Activated CD4-positive, alpha-beta T cell treated with anti-CD3 and anti-CD28 coated beads for 36 hours (primary cell): ENCODE measurements at regions not wholly inside any gene's neighbourhood (a gene's known extent, or its start where the extent isn't known, plus 50 kb on each side); places are given as distances from the start of the nearest gene placed in this dataset.

Experiments used
- ATAC-seq: fragments of 200-7000 bp; cut with Tn5 transposase; one replicate; pipeline ENCODE4 v1.10.0; 2021; ENCODE audit warnings: mild to moderate bottlenecking, moderate library complexity
- CTCF ChIA-PET: fragments of 350-600 bp; sonication (Branson Sonifier 250); formaldehyde crosslinking; loops from one replicate; lab custom pipeline; 2021; ENCODE audit warnings: antibody characterized with exemption; lab: Charles Lee
- POLR2A ChIA-PET: fragments of 350-600 bp; sonication (Branson Sonifier 250); formaldehyde crosslinking; loops from one replicate; lab custom pipeline; 2021; ENCODE audit warnings: antibody characterized with exemption, inconsistent platforms; lab: Charles Lee
- DNase-seq: peaks from one replicate; pipeline ENCODE4 v3.0.0-alpha.2; 2020
- H3K27ac Mint-ChIP-seq: one replicate; pipeline ENCODE4 v1.8.0; 2021; ENCODE audit warnings: mixed read lengths
- H3K27me3 Mint-ChIP-seq: one replicate; pipeline ENCODE4 v1.8.0; 2021; ENCODE audit warnings: mixed read lengths
- H3K36me3 Mint-ChIP-seq: one replicate; pipeline ENCODE4 v1.8.0; 2021; ENCODE audit warnings: low read depth, mixed read lengths
- H3K4me1 Mint-ChIP-seq: one replicate; pipeline ENCODE4 v1.8.0; 2021; ENCODE audit warnings: mixed read lengths
- H3K4me3 Mint-ChIP-seq: one replicate; pipeline ENCODE4 v1.8.0; 2021; ENCODE audit warnings: mild to moderate bottlenecking, moderate library complexity, mixed read lengths
- H3K9me3 Mint-ChIP-seq: one replicate; pipeline ENCODE4 v1.8.0; 2021; ENCODE audit warnings: low read depth, mixed read lengths
- intact Hi-C, 2 experiments: fragments of 100-400 bp; cut with DNase I in 1 of 2; cut with micrococcal nuclease in 1 of 2; formaldehyde crosslinking; loops; one replicate each; pipeline versions ENCODE4 v1.14.2 to v1.15.1; 2022 to 2024; cut with DNase I, micrococcal nuclease

- H3K4me1 Mint-ChIP-seq, result no peaks in the 10 kb centered on the region
- no peaks in the 10 kb centered on the region for H3K27me3 Mint-ChIP-seq
- H3K4me3 Mint-ChIP-seq, result no peak overlapping the region
- intact Hi-C loops, result no loop called here
- no peak for DNase-seq
- ChIA-PET CTCF (no interaction called here), POLR2A (no interaction called here)
- H3K27ac Mint-ChIP-seq, result no peak overlapping the region
- ATAC-seq, result no peak
- no peaks in the 10 kb centered on the region for H3K36me3 Mint-ChIP-seq
- peaks cover 12% of the 10 kb centered on the region for H3K9me3 Mint-ChIP-seq
Measured at GRCh38 chr11:80900265-80900664, 1459.4 kb upstream of the TENM4 start.

DNA sequence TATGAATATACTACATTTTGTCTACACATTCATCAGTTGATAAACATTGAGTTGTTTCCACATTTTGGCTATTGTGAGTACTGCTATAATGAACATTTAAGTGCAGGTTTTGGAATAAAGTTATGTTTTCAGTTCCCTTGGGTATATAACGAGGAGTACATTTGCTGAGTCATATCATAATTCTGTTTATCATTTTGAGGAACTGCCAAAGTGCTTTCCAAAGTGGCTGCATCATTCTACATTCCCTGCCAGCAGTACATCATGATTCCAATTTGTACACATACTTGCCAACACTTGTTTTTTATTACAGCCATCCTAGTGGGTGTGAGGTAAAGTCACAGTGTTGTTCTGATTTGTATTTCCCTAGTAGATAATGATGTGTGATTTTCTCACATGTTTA lies 1458.6 kb upstream of the TENM4 start:
- intact Hi-C loops, result no loop called here
- DNase-seq (no peak), ATAC-seq (no peak)
- H3K4me1 Mint-ChIP-seq, result no peaks in the 10 kb centered on the region
- CTCF ChIA-PET, result no interaction called here
- H3K27ac Mint-ChIP-seq, result no peak overlapping the region
- H3K9me3 Mint-ChIP-seq, result peaks cover 12% of the 10 kb centered on the region
- no peak overlapping the region for H3K4me3 Mint-ChIP-seq
- POLR2A ChIA-PET, result no interaction called here
- no peaks in the 10 kb centered on the region for H3K36me3 Mint-ChIP-seq
- no peaks in the 10 kb centered on the region for H3K27me3 Mint-ChIP-seq

GRCh38 chr11:80898910-80899309 lies 1458.1 kb upstream of the TENM4 start:
- ATAC-seq (no peak), DNase-seq (no peak)
- Mint-ChIP-seq H3K36me3 (no peaks in the 10 kb centered on the region), H3K9me3 (peaks cover 10% of the 10 kb centered on the region), H3K4me1 (no peaks in the 10 kb centered on the region), H3K4me3 (no peak overlapping the region), H3K27me3 (no peaks in the 10 kb centered on the region), H3K27ac (no peak overlapping the region)
- intact Hi-C loops, result no loop called here
- CTCF ChIA-PET, result no interaction called here
- POLR2A ChIA-PET, result no interaction called here

GRCh38 chr11:80886684-80887083 lies 1445.9 kb upstream of the TENM4 start:
- H3K9me3 Mint-ChIP-seq, result peaks cover 5% of the 10 kb centered on the region
- H3K4me3 Mint-ChIP-seq, result no peak overlapping the region
- ChIA-PET CTCF (no interaction called here), POLR2A (no interaction called here)
- no peak overlapping the region for H3K27ac Mint-ChIP-seq
- H3K27me3 Mint-ChIP-seq, result no peaks in the 10 kb centered on the region
- no peaks in the 10 kb centered on the region for H3K36me3 Mint-ChIP-seq
- intact Hi-C loops, result no loop called here
- H3K4me1 Mint-ChIP-seq, result no peaks in the 10 kb centered on the region
- no peak for DNase-seq
- no peak for ATAC-seq

GRCh38 chr11:80873310-80873999 lies 1432.6 kb upstream of the TENM4 start:
- DNase-seq (no peak), ATAC-seq (no peak)
- intact Hi-C loops, result no loop called here
- ChIA-PET CTCF (no interaction called here), POLR2A (no interaction called here)
- Mint-ChIP-seq H3K27me3 (no peaks in the 10 kb centered on the region), H3K9me3 (peaks cover 7% of the 10 kb centered on the region), H3K27ac (no peak overlapping the region), H3K36me3 (no peaks in the 10 kb centered on the region), H3K4me1 (no peaks in the 10 kb centered on the region), H3K4me3 (no peak overlapping the region)

GRCh38 chr11:80872116-80872728 lies 1431.4 kb upstream of the TENM4 start:
- no peaks in the 10 kb centered on the region for H3K36me3 Mint-ChIP-seq
- no peak for ATAC-seq
- DNase-seq, result no peak
- peaks cover 7% of the 10 kb centered on the region for H3K9me3 Mint-ChIP-seq
- H3K4me1 Mint-ChIP-seq, result no peaks in the 10 kb centered on the region
- H3K27me3 Mint-ChIP-seq, result no peaks in the 10 kb centered on the region
- H3K27ac Mint-ChIP-seq, result no peak overlapping the region
- POLR2A ChIA-PET, result no interaction called here
- H3K4me3 Mint-ChIP-seq, result no peak overlapping the region
- intact Hi-C loops, result no loop called here
- CTCF ChIA-PET, result no interaction called here

GRCh38 chr11:80868831-80869230 lies 1428.0 kb upstream of the TENM4 start:
- POLR2A ChIA-PET, result no interaction called here
- ATAC-seq, result no peak
- intact Hi-C loops, result no loop called here
- Mint-ChIP-seq H3K4me3 (no peak overlapping the region), H3K27ac (no peak overlapping the region), H3K9me3 (peaks cover 7% of the 10 kb centered on the region), H3K36me3 (no peaks in the 10 kb centered on the region), H3K4me1 (no peaks in the 10 kb centered on the region), H3K27me3 (no peaks in the 10 kb centered on the region)
- CTCF ChIA-PET, result no interaction called here
- DNase-seq, result no peak

DNA sequence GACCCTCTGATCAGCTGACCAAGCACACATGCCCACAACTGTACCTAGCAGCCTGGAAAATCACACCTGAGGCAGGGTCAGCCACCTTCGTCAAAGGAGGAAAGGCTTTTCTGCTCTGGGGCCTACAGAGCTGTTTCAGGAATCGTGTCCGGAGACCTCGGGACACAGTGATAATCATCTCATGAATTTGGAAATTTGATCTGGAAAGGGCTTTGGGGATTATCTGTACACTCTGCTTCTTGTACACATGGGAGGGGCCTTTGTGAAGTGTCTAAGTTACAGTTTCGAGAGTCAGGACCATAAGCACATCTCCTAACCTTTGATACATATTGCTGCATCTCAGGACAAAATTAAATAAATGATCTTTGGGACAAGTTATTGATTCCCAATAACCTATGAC lies 1421.2 kb upstream of the TENM4 start:
- Mint-ChIP-seq H3K27me3 (no peaks in the 10 kb centered on the region), H3K9me3 (peaks cover 4% of the 10 kb centered on the region), H3K4me3 (no peak overlapping the region), H3K36me3 (no peaks in the 10 kb centered on the region), H3K4me1 (no peaks in the 10 kb centered on the region), H3K27ac (no peak overlapping the region)
- ChIA-PET POLR2A (no interaction called here), CTCF (no interaction called here)
- ATAC-seq (no peak), DNase-seq (no peak)
- intact Hi-C loops, result no loop called here

DNA sequence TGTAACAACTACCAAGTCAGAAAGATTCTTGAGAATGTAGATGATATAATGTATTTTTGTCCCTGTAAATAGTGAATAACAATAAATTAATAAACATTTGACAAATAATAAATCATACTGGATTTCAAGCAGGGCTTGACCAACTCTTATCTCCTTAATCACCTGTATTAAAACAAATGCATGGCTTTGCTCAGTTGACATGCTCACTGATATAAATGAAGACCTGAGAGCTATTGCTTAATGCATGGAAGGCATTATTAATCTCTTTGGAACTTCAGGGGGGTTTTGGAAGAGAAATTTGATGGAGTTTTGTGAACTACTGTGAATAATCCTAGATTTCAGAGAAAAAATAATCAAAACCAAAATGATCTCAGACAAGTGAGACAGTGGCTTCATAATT lies 1420.4 kb upstream of the TENM4 start:
- Mint-ChIP-seq H3K4me3 (no peak overlapping the region), H3K4me1 (no peaks in the 10 kb centered on the region), H3K9me3 (peaks cover 4% of the 10 kb centered on the region), H3K27ac (no peak overlapping the region), H3K27me3 (no peaks in the 10 kb centered on the region), H3K36me3 (no peaks in the 10 kb centered on the region)
- no peak for DNase-seq
- intact Hi-C loops, result no loop called here
- CTCF ChIA-PET, result no interaction called here
- no peak for ATAC-seq
- POLR2A ChIA-PET, result no interaction called here

GRCh38 chr11:80860632-80861031 lies 1419.8 kb upstream of the TENM4 start:
- no peaks in the 10 kb centered on the region for H3K36me3 Mint-ChIP-seq
- H3K9me3 Mint-ChIP-seq, result peaks cover 4% of the 10 kb centered on the region
- H3K4me1 Mint-ChIP-seq, result no peaks in the 10 kb centered on the region
- ChIA-PET CTCF (no interaction called here), POLR2A (no interaction called here)
- ATAC-seq (no peak), DNase-seq (no peak)
- H3K27me3 Mint-ChIP-seq, result no peaks in the 10 kb centered on the region
- intact Hi-C loops, result no loop called here
- no peak overlapping the region for H3K4me3 Mint-ChIP-seq
- no peak overlapping the region for H3K27ac Mint-ChIP-seq

GRCh38 chr11:80856066-80856465 lies 1415.2 kb upstream of the TENM4 start:
- Mint-ChIP-seq H3K27me3 (no peaks in the 10 kb centered on the region), H3K4me1 (no peaks in the 10 kb centered on the region), H3K36me3 (no peaks in the 10 kb centered on the region), H3K4me3 (no peak overlapping the region), H3K27ac (no peak overlapping the region), H3K9me3 (peaks cover 7% of the 10 kb centered on the region)
- ChIA-PET CTCF (no interaction called here), POLR2A (no interaction called here)
- intact Hi-C loops, result no loop called here
- DNase-seq, result no peak
- no peak for ATAC-seq

DNA sequence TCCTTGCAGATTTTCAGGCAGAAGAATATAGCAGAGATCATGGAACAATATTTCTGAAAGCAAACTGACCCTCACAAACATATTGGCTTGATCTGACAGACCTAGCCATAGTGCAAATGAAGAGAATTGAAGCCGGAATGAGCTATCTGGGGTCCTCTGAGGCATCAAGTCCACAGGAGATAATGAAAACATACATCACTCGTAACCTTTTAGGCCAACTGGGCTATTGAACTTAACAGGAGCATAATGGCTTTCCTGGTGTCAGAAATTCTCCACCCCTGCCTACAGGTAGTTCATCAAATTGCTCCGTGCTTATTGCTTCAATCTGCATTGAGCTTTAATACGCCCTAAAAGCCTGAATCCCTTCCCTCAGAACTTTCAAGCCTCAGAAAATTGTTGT lies 1414.6 kb upstream of the TENM4 start:
- Mint-ChIP-seq H3K36me3 (no peaks in the 10 kb centered on the region), H3K4me3 (no peak overlapping the region), H3K4me1 (no peaks in the 10 kb centered on the region), H3K9me3 (peaks cover 7% of the 10 kb centered on the region), H3K27ac (no peak overlapping the region), H3K27me3 (no peaks in the 10 kb centered on the region)
- DNase-seq, result no peak
- intact Hi-C loops, result no loop called here
- CTCF ChIA-PET, result no interaction called here
- no peak for ATAC-seq
- POLR2A ChIA-PET, result no interaction called here
